ENCODE measurements at regions not wholly inside any gene's neighbourhood (a gene's known extent, or its start where the extent isn't known, plus 50 kb on each side); places are given as distances from the start of the nearest gene placed in this dataset.

DNA sequence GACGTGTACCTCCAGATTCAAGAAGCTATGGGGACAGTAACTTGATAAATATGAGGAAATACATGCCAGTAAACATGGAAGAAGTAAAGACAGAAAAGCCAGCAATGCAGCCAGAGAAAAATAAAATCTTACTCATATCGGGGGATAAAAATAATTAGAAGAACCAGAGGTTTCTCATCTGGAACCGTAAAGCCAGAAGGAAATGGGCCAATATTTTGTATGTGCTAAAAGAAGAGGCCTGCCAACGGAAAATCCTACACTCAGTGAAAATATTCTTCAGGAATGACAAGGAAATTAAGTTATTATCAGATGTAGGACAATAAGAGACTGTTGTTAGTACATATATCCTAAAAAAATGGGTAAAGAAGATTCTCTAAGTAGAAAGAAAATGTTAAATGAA is 401.2 kb downstream of the CDC14C start:
- TF ChIP-seq SP1 (IDR thresholded peaks at IDR 0.05; ENCODE audit: low read depth): no peak
- TF ChIP-seq MAX (IDR thresholded peaks at IDR 0.05): no peak
- no peak for TF ChIP-seq EZH2phosphoT487 (IDR thresholded peaks at IDR 0.05; ENCODE audit: borderline replicate concordance)
- no peak for TF ChIP-seq SRF (IDR thresholded peaks at IDR 0.05; ENCODE audit: low read depth)
- no peak for TF ChIP-seq EZH2 (IDR thresholded peaks at IDR 0.05)
- no peak for TF ChIP-seq YY1 (IDR thresholded peaks at IDR 0.05; ENCODE audit: extremely low read depth, insufficient replicate concordance, low read depth, low read length)
- TF ChIP-seq, protein P1, sequence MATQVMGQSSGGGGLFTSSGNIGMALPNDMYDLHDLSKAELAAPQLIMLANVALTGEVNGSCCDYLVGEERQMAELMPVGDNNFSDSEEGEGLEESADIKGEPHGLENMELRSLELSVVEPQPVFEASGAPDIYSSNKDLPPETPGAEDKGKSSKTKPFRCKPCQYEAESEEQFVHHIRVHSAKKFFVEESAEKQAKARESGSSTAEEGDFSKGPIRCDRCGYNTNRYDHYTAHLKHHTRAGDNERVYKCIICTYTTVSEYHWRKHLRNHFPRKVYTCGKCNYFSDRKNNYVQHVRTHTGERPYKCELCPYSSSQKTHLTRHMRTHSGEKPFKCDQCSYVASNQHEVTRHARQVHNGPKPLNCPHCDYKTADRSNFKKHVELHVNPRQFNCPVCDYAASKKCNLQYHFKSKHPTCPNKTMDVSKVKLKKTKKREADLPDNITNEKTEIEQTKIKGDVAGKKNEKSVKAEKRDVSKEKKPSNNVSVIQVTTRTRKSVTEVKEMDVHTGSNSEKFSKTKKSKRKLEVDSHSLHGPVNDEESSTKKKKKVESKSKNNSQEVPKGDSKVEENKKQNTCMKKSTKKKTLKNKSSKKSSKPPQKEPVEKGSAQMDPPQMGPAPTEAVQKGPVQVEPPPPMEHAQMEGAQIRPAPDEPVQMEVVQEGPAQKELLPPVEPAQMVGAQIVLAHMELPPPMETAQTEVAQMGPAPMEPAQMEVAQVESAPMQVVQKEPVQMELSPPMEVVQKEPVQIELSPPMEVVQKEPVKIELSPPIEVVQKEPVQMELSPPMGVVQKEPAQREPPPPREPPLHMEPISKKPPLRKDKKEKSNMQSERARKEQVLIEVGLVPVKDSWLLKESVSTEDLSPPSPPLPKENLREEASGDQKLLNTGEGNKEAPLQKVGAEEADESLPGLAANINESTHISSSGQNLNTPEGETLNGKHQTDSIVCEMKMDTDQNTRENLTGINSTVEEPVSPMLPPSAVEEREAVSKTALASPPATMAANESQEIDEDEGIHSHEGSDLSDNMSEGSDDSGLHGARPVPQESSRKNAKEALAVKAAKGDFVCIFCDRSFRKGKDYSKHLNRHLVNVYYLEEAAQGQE (IDR thresholded peaks at IDR 0.05; ENCODE audit: low read depth): no peak
- no peak for TF ChIP-seq FOSL1 (IDR thresholded peaks at IDR 0.05; ENCODE audit: low read depth)
- no peak for TF ChIP-seq CEBPB (IDR thresholded peaks at IDR 0.05; ENCODE audit: low read depth)
- Histone ChIP-seq H3K79me2 (ENCODE audit: insufficient read depth, low read length) (no peaks in the 10 kb centered on the region), H3K36me3 (ENCODE audit: control insufficient read depth in 1 of 2, insufficient read depth in 2 of 2, low read length in 2 of 2) (no peaks in the 10 kb centered on the region), H4K20me1 (ENCODE audit: insufficient read depth) (no peaks in the 10 kb centered on the region), H2AFZ (ENCODE audit: low read depth, low read length, poor library complexity, severe bottlenecking) (no peak overlapping the region), H3K9me2 (ENCODE audit: insufficient read depth) (no peaks in the 10 kb centered on the region), H3K4me2 (ENCODE audit: low read length) (no peak overlapping the region), H3K27ac (ENCODE audit: low read depth, low read length) (no peak overlapping the region), H3K4me3 (replicated peaks in 1 of 2; ENCODE audit: low read depth in 1 of 2, low read length in 2 of 2) (no peak overlapping the region), H3K27me3 (ENCODE audit: insufficient read depth, low read length) (no peaks in the 10 kb centered on the region), H3K9ac (ENCODE audit: low read length) (no peak overlapping the region), H3K9me3 (ENCODE audit: control insufficient read depth in 1 of 2, insufficient read depth in 1 of 2, low read depth in 1 of 2, low read length in 2 of 2) (peaks cover 0 to 24% of the 10 kb centered on the region in 2 experiments; a peak in 2 of 4 replicates), H3K4me1 (ENCODE audit: control insufficient read depth in 1 of 2, insufficient read depth in 2 of 2, low read length in 2 of 2) (no peaks in the 10 kb centered on the region)
- ATAC-seq: no peak
- no TSS peak for BruUV-seq (replicated peaks)
- RAD21 ChIA-PET (ENCODE audit: low non-redundant PET in 1 of 2, low total read pairs in 2 of 2, uncharacterized antibody in 2 of 2, unreplicated experiment in 2 of 2): no interaction called here
- CTCF ChIA-PET: no interaction called here
- no peak for DNase-seq (ENCODE audit: low read depth, low spot score)
- intact Hi-C loops (cut with micrococcal nuclease): no loop called here
- POLR2A ChIA-PET: no interaction called here
